Lung microvascular endothelial cell (primary cell): ENCODE measurements at regions not wholly inside any gene's neighbourhood (a gene's known extent, or its start where the extent isn't known, plus 50 kb on each side); places are given as distances from the start of the nearest gene placed in this dataset.
"Not testable (repeated sequence)": the region's sequence is repeated elsewhere in the genome, so short reads cannot be mapped to it uniquely, and the experiment has no call there.

Experiments
- DNase-seq, 2 donors: peaks; one replicate each; pipeline versions ENCODE4 v3.0.0 to v3.0.0-alpha.2; 2010; ENCODE audit warnings: low read depth in 2 of 2

GRCh38 chr6:11328613-11329247 is 96.3 kb upstream of the NEDD9 start:
- DNase-seq, result no peak

- no peak for DNase-seq
These were observed 95.5 kb upstream of the NEDD9 start for GRCh38 chr6:11327961-11328360.

GRCh38 chr6:11326116-11326515 is 93.6 kb upstream of the NEDD9 start:
- DNase-seq, result no peak

- DNase-seq, result no peak
These were observed 92.1 kb upstream of the NEDD9 start for GRCh38 chr6:11324453-11325015.

- no peak for DNase-seq
These were observed 91.4 kb upstream of the NEDD9 start for GRCh38 chr6:11323666-11324452.

- DNase-seq, result peak in 1 of 2 donors; percentile 6
These were observed 89.9 kb upstream of the NEDD9 start for GRCh38 chr6:11322252-11322885.

- no peak for DNase-seq
These were observed 88.6 kb upstream of the NEDD9 start for GRCh38 chr6:11320914-11321597.

- DNase-seq, result peak in 1 of 2 donors; percentile 20
These were observed 86.7 kb upstream of the NEDD9 start for GRCh38 chr6:11318835-11319813.

- DNase-seq, result peak; percentile 66 to 99
These were observed 85.7 kb upstream of the NEDD9 start for GRCh38 chr6:11317885-11318771.

- peak in 1 of 2 donors; percentile 99 for DNase-seq
These were observed 83.4 kb upstream of the NEDD9 start for GRCh38 chr6:11315743-11316437.

GRCh38 chr6:11313207-11313606 is 80.7 kb upstream of the NEDD9 start:
- DNase-seq, result no peak

GRCh38 chr6:11311970-11312369 is 79.5 kb upstream of the NEDD9 start:
- no peak for DNase-seq

GRCh38 chr6:11309947-11310665 is 77.6 kb upstream of the NEDD9 start:
- DNase-seq, result no peak

- no peak for DNase-seq
These were observed 74.8 kb upstream of the NEDD9 start for GRCh38 chr6:11307226-11307625.

GRCh38 chr6:11304946-11305345 is 72.5 kb upstream of the NEDD9 start:
- no peak for DNase-seq

- DNase-seq, result not testable (repeated sequence)
These were observed 67.5 kb upstream of the NEDD9 start for GRCh38 chr6:11299876-11300428.

GRCh38 chr6:11299421-11299784 is 66.9 kb upstream of the NEDD9 start:
- not testable (repeated sequence) for DNase-seq
